ENCODE measurements at regions not wholly inside any gene's neighbourhood (a gene's known extent, or its start where the extent isn't known, plus 50 kb on each side); places are given as distances from the start of the nearest gene placed in this dataset.

- no peak; the same call in 1 of the 2 replicates for TF ChIP-seq CTCF (tag by site-specific recombination; IDR thresholded peaks at IDR 0.05)
- TF ChIP-seq ZNF426 (tag by site-specific recombination; IDR thresholded peaks at IDR 0.05): no peak
- no peak for TF ChIP-seq ZNF701 (tag by site-specific recombination; IDR thresholded peaks at IDR 0.05)
Observed at GRCh38 chr6:85372188-85372914, 77.5 kb upstream of the NT5E start.
